Mucosa of gallbladder (tissue), 1 donor: ENCODE measurements at regions not wholly inside any gene's neighbourhood (a gene's known extent, or its start where the extent isn't known, plus 50 kb on each side); places are given as distances from the start of the nearest gene placed in this dataset.
"Not testable (repeated sequence)": the region's sequence is repeated elsewhere in the genome, so short reads cannot be mapped to it uniquely, and the experiment has no call there.

ENCODE experiments used
- DNase-seq: peaks from one replicate; pipeline ENCODE4 v3.0.0-alpha.2; 2020; ENCODE audit warnings: low spot score
- donor health status: DM: no; HTN: no; CAD: no.

DNA sequence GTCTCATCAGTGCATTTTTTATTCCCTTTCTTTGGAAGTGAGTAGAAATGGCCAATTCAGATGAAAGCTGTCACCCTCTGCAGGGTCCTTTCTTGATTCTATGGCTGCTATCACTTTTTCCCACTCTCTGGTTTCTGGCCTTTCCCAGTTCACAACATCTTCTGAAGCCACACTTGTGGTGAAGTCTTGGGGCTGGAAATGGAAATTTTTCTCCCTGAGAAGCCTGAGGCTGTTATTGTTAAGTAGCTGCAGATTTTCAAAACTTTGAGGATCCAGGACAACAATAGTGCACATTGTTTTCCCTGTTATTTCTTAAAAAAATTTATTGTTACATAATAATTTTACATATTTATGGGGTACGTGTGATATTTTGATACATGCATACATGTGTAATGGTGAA is 250.3 kb upstream of the RASGRP1 start:
- DNase-seq = no peak

- peak; percentile 89 for DNase-seq
Measured at GRCh38 chr15:38817427-38818156, 253.0 kb upstream of the RASGRP1 start.

DNA sequence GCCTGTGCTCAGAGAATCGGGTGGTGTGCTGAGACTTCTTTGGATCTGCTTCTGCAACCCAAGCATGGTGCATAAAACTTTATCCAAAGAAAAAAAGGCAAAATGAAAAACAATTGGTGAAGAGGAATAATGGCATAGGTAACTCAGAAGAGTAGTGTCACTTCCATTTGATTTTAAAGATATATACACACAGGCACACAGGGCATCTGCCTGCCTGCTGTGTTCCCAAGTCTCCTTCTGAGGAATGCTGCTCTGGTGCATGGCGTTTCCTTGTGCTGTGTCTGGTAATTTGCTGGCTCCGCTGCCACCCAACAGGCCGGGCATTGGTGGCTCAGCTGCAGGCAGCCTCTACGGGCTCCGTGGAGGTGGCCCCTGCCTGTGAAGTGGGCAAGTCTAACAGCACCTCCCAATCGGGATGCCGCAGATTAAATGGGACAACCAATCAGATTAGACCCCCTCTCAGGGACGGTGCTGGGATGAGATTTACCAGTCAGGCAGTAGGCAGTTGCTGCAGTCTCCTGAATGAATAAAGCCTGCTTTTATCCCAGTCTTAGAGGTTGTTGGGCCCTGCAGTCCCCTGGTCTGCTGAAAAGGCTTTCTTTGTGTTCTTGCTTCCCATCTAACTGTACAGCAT is 253.7 kb upstream of the RASGRP1 start:
- no peak for DNase-seq

GRCh38 chr15:38819387-38819950 is 254.9 kb upstream of the RASGRP1 start:
- no peak for DNase-seq

- no peak for DNase-seq
Measured at GRCh38 chr15:38823263-38823662, 258.6 kb upstream of the RASGRP1 start.

- DNase-seq = no peak
Measured at GRCh38 chr15:38824719-38825118, 260.1 kb upstream of the RASGRP1 start.

DNA sequence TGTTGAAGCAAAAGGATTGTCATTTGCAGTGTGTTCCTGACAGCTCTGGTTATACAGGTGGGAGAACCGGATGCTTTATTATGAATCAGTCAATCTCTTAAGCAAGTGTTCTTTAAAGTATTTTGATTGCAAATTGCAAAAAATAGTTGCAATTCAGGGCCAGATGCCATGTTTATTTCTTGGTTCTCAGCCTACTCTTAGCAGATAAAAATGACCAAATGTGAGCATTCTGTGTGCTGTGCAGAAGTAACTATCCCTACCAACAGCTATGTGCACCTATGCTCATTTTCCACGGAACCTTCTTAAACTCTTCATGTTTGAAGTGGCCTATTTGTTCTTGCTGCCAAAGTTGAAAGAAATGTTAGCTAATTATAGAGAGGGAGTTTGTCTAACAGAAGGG is 262.3 kb upstream of the RASGRP1 start:
- DNase-seq = no peak

- no peak for DNase-seq
Measured at GRCh38 chr15:38828031-38828532, 263.5 kb upstream of the RASGRP1 start.

DNA sequence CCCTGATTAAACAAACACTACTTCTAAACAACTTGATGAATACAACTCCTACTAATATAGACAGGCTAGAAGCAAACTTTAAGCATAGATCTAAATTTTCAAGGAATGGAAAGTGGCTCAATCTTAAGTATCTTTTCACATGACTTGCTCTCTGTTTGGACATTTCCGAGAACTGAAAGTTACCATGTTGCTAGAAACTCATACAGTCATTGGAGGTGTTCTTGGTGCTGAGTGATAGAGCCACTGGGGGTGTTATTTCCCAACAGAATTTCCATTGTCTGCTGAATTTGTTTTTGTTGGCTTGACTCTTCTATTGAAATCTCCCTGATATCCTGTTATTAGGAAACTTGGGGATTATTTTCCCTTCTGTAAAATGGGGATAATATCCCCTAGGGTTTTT is 264.5 kb upstream of the RASGRP1 start:
- DNase-seq = no peak

DNA sequence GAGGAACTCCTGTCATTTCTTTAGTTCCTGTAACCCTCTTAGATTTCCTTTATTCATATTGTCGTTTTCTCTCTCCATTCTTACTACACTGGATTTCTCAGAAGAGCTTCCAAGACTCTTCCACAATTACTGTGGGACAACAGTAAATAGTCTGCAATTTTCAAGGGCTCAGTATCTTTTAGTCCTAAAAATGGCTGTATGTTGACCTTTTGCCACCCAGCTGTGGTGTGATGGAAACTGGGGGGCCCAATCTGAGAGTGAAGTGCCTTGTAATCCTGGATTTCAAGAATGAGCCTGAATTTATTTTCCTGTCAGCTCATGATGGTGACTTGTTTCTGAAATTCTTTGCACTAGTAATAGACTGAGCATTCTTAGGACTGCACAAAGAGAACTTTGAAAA is 277.6 kb upstream of the RASGRP1 start:
- no peak for DNase-seq

GRCh38 chr15:38843051-38843501 is 278.5 kb upstream of the RASGRP1 start:
- DNase-seq = no peak

DNA sequence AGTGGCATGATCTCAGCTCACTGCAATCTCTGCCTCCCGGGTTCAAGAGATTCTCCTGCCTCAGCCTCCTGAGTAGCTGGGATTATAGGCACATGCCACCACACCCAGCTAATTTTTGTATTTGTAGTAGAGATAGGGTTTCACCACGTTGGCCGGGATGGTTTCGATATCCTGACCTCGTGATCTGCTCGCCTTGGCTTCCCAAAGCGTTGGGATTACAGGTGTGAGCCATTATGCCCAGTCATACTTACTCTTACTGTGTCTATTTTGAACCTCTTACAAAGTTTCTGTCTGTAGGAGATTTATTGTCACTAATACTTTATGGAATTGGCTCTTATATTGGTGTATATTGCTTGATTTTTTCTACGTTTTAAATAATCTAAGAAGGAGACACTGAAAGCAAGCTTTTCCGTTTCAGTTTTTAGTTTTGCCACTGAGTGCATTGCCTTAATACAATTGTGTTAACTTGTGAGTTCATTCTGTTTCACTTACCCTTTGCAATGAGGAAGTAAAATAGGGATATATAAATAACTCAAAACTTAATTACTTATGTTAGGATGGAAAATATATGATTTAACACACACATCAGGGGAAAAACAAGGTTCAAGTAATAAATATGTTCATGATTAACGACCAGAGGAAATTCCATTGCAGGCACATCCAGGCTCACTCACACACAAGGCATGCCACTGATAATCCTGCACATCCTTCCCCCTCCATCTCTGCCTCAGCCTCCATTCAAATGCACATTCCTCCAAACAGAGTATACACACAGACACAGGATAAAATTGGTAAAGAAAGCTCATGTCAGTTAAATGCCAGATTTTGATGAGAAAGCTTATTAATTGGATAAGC is 279.3 kb upstream of the RASGRP1 start:
- DNase-seq = no peak

DNA sequence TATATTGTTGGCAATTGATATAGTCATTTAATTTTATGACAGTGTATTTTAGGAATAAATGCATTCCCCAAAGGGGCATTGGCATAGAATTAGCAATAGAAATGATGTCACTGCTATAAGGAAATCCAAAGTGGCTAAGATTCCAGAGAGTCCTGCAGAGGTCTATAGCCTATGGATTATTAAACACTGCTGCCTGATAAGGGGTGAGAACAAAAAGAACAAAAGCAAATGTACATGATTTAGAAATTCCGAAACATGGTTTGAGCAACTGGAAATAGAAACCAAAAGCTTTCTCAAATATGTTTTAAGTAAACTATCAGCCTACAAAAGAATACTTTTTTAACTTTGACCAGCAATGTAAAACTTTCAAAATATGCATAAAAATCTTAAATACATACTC is 280.1 kb upstream of the RASGRP1 start:
- DNase-seq = no peak

- no peak for DNase-seq
Measured at GRCh38 chr15:38846346-38846745, 281.7 kb upstream of the RASGRP1 start.

- DNase-seq = no peak
Measured at GRCh38 chr15:38847666-38848065, 283.1 kb upstream of the RASGRP1 start.

DNA sequence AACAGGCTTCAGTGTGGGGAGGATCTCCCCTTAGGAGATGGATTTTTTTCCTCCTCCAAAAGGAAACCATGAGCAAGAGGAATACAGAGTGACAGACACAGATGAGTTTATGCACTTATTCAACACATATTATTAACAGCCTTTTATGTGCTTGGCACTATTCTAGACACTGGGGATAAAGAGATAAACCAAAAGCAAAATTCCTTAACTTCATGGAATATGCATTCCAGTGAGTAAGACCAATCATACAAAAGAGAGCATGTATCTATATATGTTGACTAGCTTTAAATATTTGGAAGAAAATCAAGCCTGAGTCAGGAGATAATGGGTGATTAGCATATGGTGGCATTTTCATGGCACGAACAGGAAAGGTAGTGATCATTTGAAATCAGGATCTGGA is 284.4 kb upstream of the RASGRP1 start:
- no peak for DNase-seq

DNA sequence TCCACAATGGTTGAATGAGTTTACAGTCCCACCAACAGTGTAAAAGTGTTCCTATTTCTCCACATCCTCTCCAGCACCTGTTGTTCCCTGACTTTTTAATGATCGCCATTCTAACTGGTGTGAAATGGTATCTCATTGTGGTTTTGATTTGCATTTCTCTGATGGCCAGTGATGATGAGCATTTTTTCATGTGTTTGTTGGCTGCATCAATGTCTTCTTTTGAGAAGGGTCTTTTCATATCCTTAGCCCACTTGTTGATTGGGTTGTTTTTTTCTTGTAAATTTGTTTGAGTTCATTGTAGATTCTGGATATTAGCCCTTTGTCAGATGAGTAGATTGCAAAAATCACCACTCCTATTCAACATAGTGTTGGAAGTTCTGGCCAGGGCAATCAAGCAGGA is 287.6 kb upstream of the RASGRP1 start:
- DNase-seq = not testable (repeated sequence)

GRCh38 chr15:38853608-38854007 is 289.0 kb upstream of the RASGRP1 start:
- no peak for DNase-seq

- DNase-seq = no peak
Measured at GRCh38 chr15:38854506-38854905, 289.9 kb upstream of the RASGRP1 start.

- DNase-seq = no peak
Measured at GRCh38 chr15:38857814-38858213, 293.2 kb upstream of the RASGRP1 start.

GRCh38 chr15:38859574-38859973 is 295.0 kb upstream of the RASGRP1 start:
- DNase-seq = no peak

DNA sequence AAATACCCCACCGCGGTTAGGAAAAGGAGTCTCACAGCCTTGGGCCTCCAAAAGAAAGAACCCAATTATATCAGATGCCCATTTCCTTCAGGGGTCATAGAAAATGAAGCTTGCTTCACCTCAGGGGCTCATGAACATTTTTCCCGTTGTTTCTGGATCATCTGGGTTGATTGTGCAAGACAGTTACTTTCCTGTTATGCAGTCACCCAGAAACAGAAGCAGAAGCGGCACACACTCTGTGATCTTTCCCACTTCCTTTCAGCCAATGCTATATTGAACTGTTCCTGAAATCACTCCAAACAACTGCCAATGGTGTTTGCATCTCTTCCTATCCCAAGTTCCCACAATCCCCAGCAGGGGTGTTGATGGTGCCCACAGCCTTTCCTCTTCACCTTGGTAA is 295.6 kb upstream of the RASGRP1 start:
- no peak for DNase-seq
